Mesothelial cell of epicardium (in vitro differentiated cells): ENCODE measurements at regions not wholly inside any gene's neighbourhood (a gene's known extent, or its start where the extent isn't known, plus 50 kb on each side); places are given as distances from the start of the nearest gene placed in this dataset.
A peak's percentile ranks its signal among the peaks of the same experiment; 100 is the strongest.

Source experiments
- DNase-seq, 2 experiments: peaks; one replicate each; pipeline ENCODE4 v3.0.0; 2021; ENCODE audit warnings: low spot score in 2 of 2; ENCODE audit not compliant: unreplicated experiment in 2 of 2
- H3K27ac Mint-ChIP-seq: 2 replicates; pipeline ENCODE4 v1.8.0; 2021; ENCODE audit warnings: mixed read lengths
- H3K27me3 Mint-ChIP-seq: 2 replicates; pipeline ENCODE4 v1.8.0; 2021; ENCODE audit warnings: low read depth, mixed read lengths
- H3K36me3 Mint-ChIP-seq: 2 replicates; pipeline ENCODE4 v1.8.0; 2021; ENCODE audit warnings: mixed read lengths
- H3K4me1 Mint-ChIP-seq: 2 replicates; pipeline ENCODE4 v1.8.0; 2021; ENCODE audit warnings: mixed read lengths
- H3K4me3 Mint-ChIP-seq: 2 replicates; pipeline ENCODE4 v1.8.0; 2021; ENCODE audit warnings: mild to moderate bottlenecking, moderate library complexity, mixed read lengths
- H3K9me3 Mint-ChIP-seq: 2 replicates; pipeline ENCODE4 v1.8.0; 2021; ENCODE audit warnings: mixed read lengths
- CTCF ChIP-seq: fragments of 200-600 bp; sonication (generic); IDR thresholded peaks from one replicate; pipeline ENCODE4 v1.5.0; 2021; ENCODE audit warnings: antibody characterized with exemption; ENCODE audit not compliant: unreplicated experiment

- TF ChIP-seq CTCF, result no peak
- Mint-ChIP-seq H3K4me1 (peaks cover 43% of the 10 kb centered on the region), H3K27ac (peak overlapping the region; percentile 52), H3K9me3 (no peaks in the 10 kb centered on the region), H3K36me3 (no peaks in the 10 kb centered on the region), H3K27me3 (no peaks in the 10 kb centered on the region), H3K4me3 (no peak overlapping the region)
- no peak for DNase-seq
These were observed 98.8 kb downstream of the CTAGE1 start for GRCh38 chr18:22318745-22319407.

- Mint-ChIP-seq H3K4me1 (peaks cover 63% of the 10 kb centered on the region), H3K9me3 (no peaks in the 10 kb centered on the region), H3K27ac (peak overlapping the region; percentile 94), H3K27me3 (no peaks in the 10 kb centered on the region), H3K4me3 (no peak overlapping the region), H3K36me3 (no peaks in the 10 kb centered on the region)
- TF ChIP-seq CTCF, result no peak
- no peak for DNase-seq
These were observed 103.3 kb downstream of the CTAGE1 start for GRCh38 chr18:22314420-22314819.

GRCh38 chr18:22314001-22314400 lies 103.7 kb downstream of the CTAGE1 start:
- H3K9me3 Mint-ChIP-seq, result no peaks in the 10 kb centered on the region
- TF ChIP-seq CTCF, result no peak
- no peak overlapping the region for H3K4me3 Mint-ChIP-seq
- no peaks in the 10 kb centered on the region for H3K27me3 Mint-ChIP-seq
- no peak for DNase-seq
- peak overlapping the region; percentile 94 for H3K27ac Mint-ChIP-seq
- no peaks in the 10 kb centered on the region for H3K36me3 Mint-ChIP-seq
- H3K4me1 Mint-ChIP-seq, result peaks cover 60% of the 10 kb centered on the region

GRCh38 chr18:22311301-22311700 lies 106.4 kb downstream of the CTAGE1 start:
- Mint-ChIP-seq H3K9me3 (no peaks in the 10 kb centered on the region), H3K27ac (peak overlapping the region; percentile 45), H3K27me3 (no peaks in the 10 kb centered on the region), H3K4me3 (no peak overlapping the region), H3K4me1 (peaks cover 41% of the 10 kb centered on the region), H3K36me3 (no peaks in the 10 kb centered on the region)
- no peak for DNase-seq
- no peak for TF ChIP-seq CTCF

- TF ChIP-seq CTCF, result no peak
- Mint-ChIP-seq H3K4me3 (no peak overlapping the region), H3K27me3 (no peaks in the 10 kb centered on the region), H3K27ac (no peak overlapping the region), H3K9me3 (peaks cover 3% of the 10 kb centered on the region), H3K4me1 (peaks cover 32% of the 10 kb centered on the region), H3K36me3 (peaks cover 1% of the 10 kb centered on the region)
- DNase-seq, result no peak
These were observed 108.5 kb downstream of the CTAGE1 start for GRCh38 chr18:22309191-22309590.

- H3K27me3 Mint-ChIP-seq, result no peaks in the 10 kb centered on the region
- no peak overlapping the region for H3K4me3 Mint-ChIP-seq
- DNase-seq, result no peak
- H3K36me3 Mint-ChIP-seq, result peaks cover 1% of the 10 kb centered on the region
- peaks cover 33% of the 10 kb centered on the region for H3K4me1 Mint-ChIP-seq
- no peak for TF ChIP-seq CTCF
- peaks cover 3% of the 10 kb centered on the region for H3K9me3 Mint-ChIP-seq
- H3K27ac Mint-ChIP-seq, result no peak overlapping the region
These were observed 110.2 kb downstream of the CTAGE1 start for GRCh38 chr18:22307528-22307927.
